ENCODE measurements at regions not wholly inside any gene's neighbourhood (a gene's known extent, or its start where the extent isn't known, plus 50 kb on each side); places are given as distances from the start of the nearest gene placed in this dataset.

GRCh38 chr6:151723152-151723551, 84.3 kb upstream of the ESR1 start:
- Mint-ChIP-seq H3K27ac (ENCODE audit: unreplicated experiment) (no peak overlapping the region), H3K4me3 (no peak overlapping the region), H3K9me3 (no peaks in the 10 kb centered on the region), H3K27me3 (ENCODE audit: low read depth) (peaks cover 6% of the 10 kb centered on the region), H3K4me1 (no peaks in the 10 kb centered on the region), H3K36me3 (ENCODE audit: low read depth) (no peaks in the 10 kb centered on the region)
- no peak for DNase-seq (ENCODE audit: low read depth, low spot score)
- TF ChIP-seq, protein P1, sequence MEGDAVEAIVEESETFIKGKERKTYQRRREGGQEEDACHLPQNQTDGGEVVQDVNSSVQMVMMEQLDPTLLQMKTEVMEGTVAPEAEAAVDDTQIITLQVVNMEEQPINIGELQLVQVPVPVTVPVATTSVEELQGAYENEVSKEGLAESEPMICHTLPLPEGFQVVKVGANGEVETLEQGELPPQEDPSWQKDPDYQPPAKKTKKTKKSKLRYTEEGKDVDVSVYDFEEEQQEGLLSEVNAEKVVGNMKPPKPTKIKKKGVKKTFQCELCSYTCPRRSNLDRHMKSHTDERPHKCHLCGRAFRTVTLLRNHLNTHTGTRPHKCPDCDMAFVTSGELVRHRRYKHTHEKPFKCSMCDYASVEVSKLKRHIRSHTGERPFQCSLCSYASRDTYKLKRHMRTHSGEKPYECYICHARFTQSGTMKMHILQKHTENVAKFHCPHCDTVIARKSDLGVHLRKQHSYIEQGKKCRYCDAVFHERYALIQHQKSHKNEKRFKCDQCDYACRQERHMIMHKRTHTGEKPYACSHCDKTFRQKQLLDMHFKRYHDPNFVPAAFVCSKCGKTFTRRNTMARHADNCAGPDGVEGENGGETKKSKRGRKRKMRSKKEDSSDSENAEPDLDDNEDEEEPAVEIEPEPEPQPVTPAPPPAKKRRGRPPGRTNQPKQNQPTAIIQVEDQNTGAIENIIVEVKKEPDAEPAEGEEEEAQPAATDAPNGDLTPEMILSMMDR (conservative IDR thresholded peaks at IDR 0.05) = no peak

GRCh38 chr6:151729829-151730495, 77.5 kb upstream of the ESR1 start:
- H3K4me3 Mint-ChIP-seq = no peak overlapping the region
- H3K4me1 Mint-ChIP-seq = no peaks in the 10 kb centered on the region
- DNase-seq (ENCODE audit: low read depth, low spot score) = no peak
- peaks cover 2% of the 10 kb centered on the region for H3K27me3 Mint-ChIP-seq (ENCODE audit: low read depth)
- TF ChIP-seq, protein P1 (conservative IDR thresholded peaks at IDR 0.05) = no peak
- H3K36me3 Mint-ChIP-seq (ENCODE audit: low read depth) = no peaks in the 10 kb centered on the region
- no peaks in the 10 kb centered on the region for H3K9me3 Mint-ChIP-seq
- H3K27ac Mint-ChIP-seq (ENCODE audit: unreplicated experiment) = no peak overlapping the region

- no peak for DNase-seq (ENCODE audit: low read depth, low spot score)
- peaks cover 2% of the 10 kb centered on the region for H3K27me3 Mint-ChIP-seq (ENCODE audit: low read depth)
- H3K36me3 Mint-ChIP-seq (ENCODE audit: low read depth) = no peaks in the 10 kb centered on the region
- TF ChIP-seq, protein P1 (conservative IDR thresholded peaks at IDR 0.05) = no peak
- H3K9me3 Mint-ChIP-seq = no peaks in the 10 kb centered on the region
- H3K4me1 Mint-ChIP-seq = no peaks in the 10 kb centered on the region
- H3K27ac Mint-ChIP-seq (ENCODE audit: unreplicated experiment) = no peak overlapping the region
- no peak overlapping the region for H3K4me3 Mint-ChIP-seq
These were observed 77.0 kb upstream of the ESR1 start for GRCh38 chr6:151730496-151730870.

DNA sequence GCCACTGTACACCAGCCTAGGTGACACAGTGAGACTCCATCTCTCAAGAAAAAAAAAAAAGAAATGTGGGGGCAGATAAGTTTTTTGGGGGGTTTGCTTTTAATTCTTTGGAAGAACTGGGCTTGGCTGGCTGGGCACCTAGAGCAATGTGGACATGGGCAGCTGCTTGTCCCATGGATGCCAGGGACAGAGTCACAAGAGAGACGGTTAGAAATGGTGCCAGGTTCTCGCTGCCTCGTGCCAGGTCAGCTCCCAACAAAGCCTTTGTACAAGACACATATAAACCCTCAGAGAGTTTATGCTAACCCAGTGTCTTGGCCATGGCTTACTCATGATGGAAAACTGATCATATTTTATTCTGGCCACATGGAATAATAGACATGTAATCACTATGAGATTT, 76.2 kb upstream of the ESR1 start:
- no peaks in the 10 kb centered on the region for H3K36me3 Mint-ChIP-seq (ENCODE audit: low read depth)
- no peak overlapping the region for H3K27ac Mint-ChIP-seq (ENCODE audit: unreplicated experiment)
- H3K9me3 Mint-ChIP-seq = no peaks in the 10 kb centered on the region
- H3K4me1 Mint-ChIP-seq = no peaks in the 10 kb centered on the region
- H3K4me3 Mint-ChIP-seq = no peak overlapping the region
- H3K27me3 Mint-ChIP-seq (ENCODE audit: low read depth) = peaks cover 6% of the 10 kb centered on the region
- TF ChIP-seq, protein P1 (conservative IDR thresholded peaks at IDR 0.05) = no peak
- DNase-seq (ENCODE audit: low read depth, low spot score) = no peak

GRCh38 chr6:151733680-151734320, 73.7 kb upstream of the ESR1 start:
- TF ChIP-seq, protein P1 (conservative IDR thresholded peaks at IDR 0.05) = no peak
- no peak for DNase-seq (ENCODE audit: low read depth, low spot score)
- Mint-ChIP-seq H3K9me3 (no peaks in the 10 kb centered on the region), H3K4me3 (no peak overlapping the region), H3K36me3 (ENCODE audit: low read depth) (no peaks in the 10 kb centered on the region), H3K4me1 (no peaks in the 10 kb centered on the region), H3K27ac (ENCODE audit: unreplicated experiment) (no peak overlapping the region), H3K27me3 (ENCODE audit: low read depth) (peaks cover 13% of the 10 kb centered on the region)
